A549 (cell line): ENCODE measurements at regions not wholly inside any gene's neighbourhood (a gene's known extent, or its start where the extent isn't known, plus 50 kb on each side); places are given as distances from the start of the nearest gene placed in this dataset.

Source experiments
- HEYL ChIP-seq: fragments of 250-450 bp; sonication (Bioruptor Pico); IDR thresholded peaks from 2 replicates; pipeline ENCODE4 v1.8.0; 2021; ENCODE audit warnings: mild to moderate bottlenecking, moderate library complexity
- RFX5 ChIP-seq: fragments of 450-650 bp; IDR thresholded peaks from 2 replicates; pipeline ENCODE4 v1.7.1; 2014; ENCODE audit warnings: antibody characterized with exemption, mild to moderate bottlenecking, moderate library complexity
- TF ChIP-seq, protein P1 (sequence below): fragments of >200 bp; sonication (Bioruptor Twin); formaldehyde crosslinking; IDR thresholded peaks from 3 replicates; pipeline ENCODE4 v1.5.1; 2016

- no peak for TF ChIP-seq RFX5
- TF ChIP-seq HEYL (CRISPR knock-in tag) = no peak
- TF ChIP-seq, protein P1, sequence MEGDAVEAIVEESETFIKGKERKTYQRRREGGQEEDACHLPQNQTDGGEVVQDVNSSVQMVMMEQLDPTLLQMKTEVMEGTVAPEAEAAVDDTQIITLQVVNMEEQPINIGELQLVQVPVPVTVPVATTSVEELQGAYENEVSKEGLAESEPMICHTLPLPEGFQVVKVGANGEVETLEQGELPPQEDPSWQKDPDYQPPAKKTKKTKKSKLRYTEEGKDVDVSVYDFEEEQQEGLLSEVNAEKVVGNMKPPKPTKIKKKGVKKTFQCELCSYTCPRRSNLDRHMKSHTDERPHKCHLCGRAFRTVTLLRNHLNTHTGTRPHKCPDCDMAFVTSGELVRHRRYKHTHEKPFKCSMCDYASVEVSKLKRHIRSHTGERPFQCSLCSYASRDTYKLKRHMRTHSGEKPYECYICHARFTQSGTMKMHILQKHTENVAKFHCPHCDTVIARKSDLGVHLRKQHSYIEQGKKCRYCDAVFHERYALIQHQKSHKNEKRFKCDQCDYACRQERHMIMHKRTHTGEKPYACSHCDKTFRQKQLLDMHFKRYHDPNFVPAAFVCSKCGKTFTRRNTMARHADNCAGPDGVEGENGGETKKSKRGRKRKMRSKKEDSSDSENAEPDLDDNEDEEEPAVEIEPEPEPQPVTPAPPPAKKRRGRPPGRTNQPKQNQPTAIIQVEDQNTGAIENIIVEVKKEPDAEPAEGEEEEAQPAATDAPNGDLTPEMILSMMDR = no peak
These were observed 771.2 kb downstream of the NXPH1 start for GRCh38 chr7:9204571-9204970.
